ENCODE measurements at regions not wholly inside any gene's neighbourhood (a gene's known extent, or its start where the extent isn't known, plus 50 kb on each side); places are given as distances from the start of the nearest gene placed in this dataset.
A peak's percentile ranks its signal among the peaks of the same experiment; 100 is the strongest.

- H2AK5ac ChIP-seq (ENCODE audit: low read depth, low read length): no peak overlapping the region
- H4K5ac ChIP-seq (ENCODE audit: insufficient read length, low read depth, low read length): no peak overlapping the region
- no peaks in the 10 kb centered on the region; a peak in 1 of 7 replicates for H3K27me3 ChIP-seq (replicated peaks in 1 of 4; ENCODE audit: control insufficient read depth in 3 of 4, extremely low read depth in 1 of 4, insufficient read depth in 3 of 4, low read length in 3 of 4)
- no peaks in the 10 kb centered on the region for H3K23me2 ChIP-seq (ENCODE audit: low read depth, low read length)
- FAIRE-seq (no peak), DNase-seq (ENCODE audit: low read depth in 1 of 2, low spot score in 2 of 2) (no peak)
- H4K8ac ChIP-seq (ENCODE audit: extremely low read depth, insufficient read depth, low read length): no peak overlapping the region
- no peak overlapping the region for H3K4me2 ChIP-seq (ENCODE audit: insufficient read depth in 1 of 2, low read depth in 2 of 2, low read length in 2 of 2)
- no peak overlapping the region for H3K9ac ChIP-seq (replicated peaks in 1 of 4; ENCODE audit: extremely low read depth in 1 of 4, low read depth in 3 of 4, low read length in 3 of 4)
- H3K9me3 ChIP-seq (ENCODE audit: insufficient read depth in 2 of 2, low read depth in 1 of 2, low read length in 1 of 2): no peaks in the 10 kb centered on the region
- no peak overlapping the region for H3K4ac ChIP-seq (replicated peaks; ENCODE audit: insufficient read length, low read depth, low read length)
- H3K36me3 ChIP-seq (ENCODE audit: control insufficient read depth in 2 of 4, insufficient read depth in 4 of 4, low read length in 3 of 4): no peaks in the 10 kb centered on the region
- H3K18ac ChIP-seq (ENCODE audit: extremely low read depth, low read length): no peak overlapping the region; the same call in 1 of the 2 replicates
- no peak overlapping the region for H2BK15ac ChIP-seq (ENCODE audit: low read length)
- H4K91ac ChIP-seq (replicated peaks; ENCODE audit: insufficient read length, low read length): no peak overlapping the region
- H3K79me2 ChIP-seq (ENCODE audit: control insufficient read depth in 1 of 2, insufficient read depth in 2 of 2, low read length in 2 of 2): no peaks in the 10 kb centered on the region
- ChIA-PET POLR2A (ENCODE audit: partially characterized antibody) (no interaction called here), CTCF (ENCODE audit: partially characterized antibody) (interaction anchor here (0.6 to 1.5 kb wide), 3 partner anchors 12 to 204 kb away, joined by 3 to 4 read pairs (median 3); no protein-coding TSS in a partner anchor)
- no peak overlapping the region for H2BK12ac ChIP-seq (ENCODE audit: low read depth, low read length)
- no peak overlapping the region for H3K4me3 ChIP-seq (ENCODE audit: extremely low read depth in 1 of 4, insufficient read depth in 2 of 4, low read depth in 3 of 4, low read length in 4 of 4)
- no peak overlapping the region for H2BK20ac ChIP-seq (ENCODE audit: low read length)
- no peak overlapping the region for H3K56ac ChIP-seq (replicated peaks; ENCODE audit: insufficient read length, low read depth, low read length)
- H2BK120ac ChIP-seq (replicated peaks; ENCODE audit: low read depth, low read length): no peak overlapping the region
- no peaks in the 10 kb centered on the region; a peak in 1 of 7 replicates for H3K4me1 ChIP-seq (replicated peaks in 1 of 4; ENCODE audit: control insufficient read depth in 3 of 4, insufficient read depth in 4 of 4, low read length in 3 of 4)
- H3K79me1 ChIP-seq (ENCODE audit: low read depth, low read length): no peaks in the 10 kb centered on the region
- peak overlapping the region; percentile 38; the same call in 1 of the 2 replicates for H2AFZ ChIP-seq (ENCODE audit: low read length)
- 87% methylated on average over 7 of the region's 7 CpGs; no CpG with 5 or more reads in 1 of the 2 experiments for WGBS, 2 experiments (ENCODE audit: extremely low coverage in 1 of 2, insufficient coverage in 1 of 2, insufficient read length in 1 of 2, insufficient replicate concordance in 2 of 2, low coverage in 1 of 2, low lambda C conversion rate in 2 of 2, missing lambda C conversion rate in 1 of 2)
- H2BK5ac ChIP-seq (ENCODE audit: low read depth, low read length): no peak overlapping the region
- no peak overlapping the region for H3K14ac ChIP-seq (ENCODE audit: insufficient read length)
- H4K20me1 ChIP-seq (replicated peaks in 1 of 2; ENCODE audit: control insufficient read depth in 1 of 2, insufficient read depth in 2 of 2, low read length in 2 of 2): no peaks in the 10 kb centered on the region
- H3K27ac ChIP-seq (ENCODE audit: low read depth, low read length): 0 out of 2 replicates have a peak overlapping the region, but pooled peaks have one; percentile 5
- no peak overlapping the region for H3K23ac ChIP-seq (ENCODE audit: insufficient read length)
- no peak for TF ChIP-seq SIX5 (IDR thresholded peaks at IDR 0.05; ENCODE audit: low read depth, low read length)
- no peak for TF ChIP-seq POLR2A (IDR thresholded peaks at IDR 0.05; ENCODE audit: control extremely low read depth in 1 of 2, low read depth in 2 of 2, low read length in 2 of 2)
- no peak for TF ChIP-seq ZNF274 (IDR thresholded peaks at IDR 0.05; ENCODE audit: borderline replicate concordance, extremely low read depth, low read length)
- no peak for TF ChIP-seq TCF12 (IDR thresholded peaks at IDR 0.05; ENCODE audit: low read depth, low read length)
- no peak for TF ChIP-seq SUZ12 (IDR thresholded peaks at IDR 0.05; ENCODE audit: low read length)
- TF ChIP-seq CBX8 (IDR thresholded peaks at IDR 0.05; ENCODE audit: borderline replicate concordance, low read depth, low read length): no peak
- no peak for TF ChIP-seq RXRA (IDR thresholded peaks at IDR 0.05; ENCODE audit: insufficient read depth, low read depth, low read length)
- no peak for TF ChIP-seq HDAC6 (IDR thresholded peaks at IDR 0.05; ENCODE audit: low read depth, low read length)
- no peak for TF ChIP-seq TAF7 (optimal IDR thresholded peaks at IDR 0.05; ENCODE audit: borderline replicate concordance, low read depth, low read length)
- TF ChIP-seq ATF2 (IDR thresholded peaks at IDR 0.05; ENCODE audit: low read length): no peak
- no peak for TF ChIP-seq EGR1 (IDR thresholded peaks at IDR 0.05; ENCODE audit: borderline replicate concordance, low read depth, low read length)
- no peak for TF ChIP-seq EZH2 (IDR thresholded peaks at IDR 0.05; ENCODE audit: low read depth, low read length, severe bottlenecking)
- TF ChIP-seq SIN3A (conservative IDR thresholded peaks at IDR 0.05 in 1 of 2, IDR thresholded peaks at IDR 0.05 in 1 of 2; ENCODE audit: low read depth in 1 of 2, low read length in 2 of 2): no peak
These were observed 182.4 kb downstream of the DIRAS2 start for GRCh38 chr9:90460220-90460619.

Measured in H1 (cell line).